Fibroblast of peridontal ligament (primary cell): ENCODE measurements at regions not wholly inside any gene's neighbourhood (a gene's known extent, or its start where the extent isn't known, plus 50 kb on each side); places are given as distances from the start of the nearest gene placed in this dataset.
"Not testable (repeated sequence)": the region's sequence is repeated elsewhere in the genome, so short reads cannot be mapped to it uniquely, and the experiment has no call there.

Experiments
- DNase-seq: peaks from one replicate; pipeline ENCODE4 v3.0.0-alpha.2; 2010; ENCODE audit errors: extremely low read depth

- not testable (repeated sequence) for DNase-seq
Measured at GRCh38 chr11:115633977-115634376, 129.8 kb upstream of the CADM1 start.

- DNase-seq: no peak
Measured at GRCh38 chr11:115632061-115632460, 127.8 kb upstream of the CADM1 start.

- DNase-seq: no peak
Measured at GRCh38 chr11:115631609-115632008, 127.4 kb upstream of the CADM1 start.

GRCh38 chr11:115630214-115630613 is 126.0 kb upstream of the CADM1 start:
- no peak for DNase-seq

- no peak for DNase-seq
Measured at GRCh38 chr11:115629456-115630015, 125.3 kb upstream of the CADM1 start.

- DNase-seq: no peak
Measured at GRCh38 chr11:115627666-115628460, 123.6 kb upstream of the CADM1 start.

GRCh38 chr11:115627071-115627470 is 122.9 kb upstream of the CADM1 start:
- no peak for DNase-seq

GRCh38 chr11:115626414-115626813 is 122.2 kb upstream of the CADM1 start:
- DNase-seq: no peak

- no peak for DNase-seq
Measured at GRCh38 chr11:115625502-115625901, 121.3 kb upstream of the CADM1 start.

GRCh38 chr11:115624065-115624464 is 119.8 kb upstream of the CADM1 start:
- DNase-seq: no peak

GRCh38 chr11:115623021-115623451 is 118.8 kb upstream of the CADM1 start:
- peak; percentile 96 for DNase-seq

GRCh38 chr11:115618428-115618827 is 114.2 kb upstream of the CADM1 start:
- DNase-seq: peak; percentile 23

- DNase-seq: peak; percentile 13
Measured at GRCh38 chr11:115617767-115618166, 113.6 kb upstream of the CADM1 start.

- peak; percentile 61 for DNase-seq
Measured at GRCh38 chr11:115616971-115617370, 112.8 kb upstream of the CADM1 start.

GRCh38 chr11:115613986-115614632 is 109.9 kb upstream of the CADM1 start:
- DNase-seq: peak; percentile 49

- no peak for DNase-seq
Measured at GRCh38 chr11:115613004-115613403, 108.8 kb upstream of the CADM1 start.

- peak; percentile 38 for DNase-seq
Measured at GRCh38 chr11:115612046-115612730, 108.0 kb upstream of the CADM1 start.

- DNase-seq: no peak
Measured at GRCh38 chr11:115611343-115611742, 107.1 kb upstream of the CADM1 start.

- no peak for DNase-seq
Measured at GRCh38 chr11:115610908-115611307, 106.7 kb upstream of the CADM1 start.

- DNase-seq: not testable (repeated sequence)
Measured at GRCh38 chr11:115610234-115610633, 106.0 kb upstream of the CADM1 start.

- DNase-seq: no peak
Measured at GRCh38 chr11:115608976-115609375, 104.8 kb upstream of the CADM1 start.

GRCh38 chr11:115607621-115608221 is 103.5 kb upstream of the CADM1 start:
- DNase-seq: peak; percentile 25
